ENCODE measurements at regions not wholly inside any gene's neighbourhood (a gene's known extent, or its start where the extent isn't known, plus 50 kb on each side); places are given as distances from the start of the nearest gene placed in this dataset.

DNA sequence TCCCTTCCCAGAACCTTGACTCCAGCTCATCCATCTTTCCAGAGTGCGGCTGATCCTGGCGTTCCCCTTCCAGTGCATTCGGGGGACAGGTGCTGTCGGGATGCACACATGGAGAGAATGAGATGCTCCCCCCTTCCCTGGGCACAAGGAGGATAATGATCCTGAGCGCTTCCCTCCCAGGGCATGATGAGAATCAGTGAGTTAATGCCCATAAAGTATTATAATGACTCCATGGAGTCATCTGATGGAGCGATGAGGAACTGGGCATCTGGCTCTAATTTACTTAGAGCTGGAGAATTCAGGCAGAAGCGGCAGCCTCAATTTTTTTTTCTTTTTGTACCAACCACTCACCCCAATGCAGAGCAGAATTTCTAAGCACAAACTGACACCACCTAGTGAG lies 79.6 kb upstream of the SKOR2 start:
- Mint-ChIP-seq H3K4me1 (peaks cover 11% of the 10 kb centered on the region), H3K27me3 (ENCODE audit: insufficient read depth, low read depth, poor library complexity) (peaks cover 16% of the 10 kb centered on the region), H3K4me3 (no peak overlapping the region), H3K36me3 (ENCODE audit: low read depth) (no peaks in the 10 kb centered on the region), H3K27ac (no peak overlapping the region), H3K9me3 (no peaks in the 10 kb centered on the region)
- no peaks in the 10 kb centered on the region for H3K36me3 ChIP-seq (ENCODE audit: insufficient read depth)
- no peaks in the 10 kb centered on the region for H4K20me1 ChIP-seq (replicated peaks; ENCODE audit: insufficient read depth)
- H3K4me2 ChIP-seq: no peak overlapping the region
- ATAC-seq: no peak
- no peak overlapping the region for H2AFZ ChIP-seq
- DNase-seq (ENCODE audit: low spot score): no peak
- no peaks in the 10 kb centered on the region for H3K9me2 ChIP-seq (ENCODE audit: insufficient read depth)
- no peak overlapping the region for H3K4me3 ChIP-seq
- H3K27ac ChIP-seq (ENCODE audit: low read depth): no peak overlapping the region
- H3K27me3 ChIP-seq (ENCODE audit: insufficient read depth): no peaks in the 10 kb centered on the region
- H3K4me1 ChIP-seq (ENCODE audit: insufficient read depth): peaks cover 4% of the 10 kb centered on the region
- H3F3A ChIP-seq (replicated peaks; ENCODE audit: low read depth): no peaks in the 10 kb centered on the region
- H3K79me2 ChIP-seq (replicated peaks; ENCODE audit: insufficient read depth): no peaks in the 10 kb centered on the region
- TF ChIP-seq EZH2 (IDR thresholded peaks at IDR 0.05; ENCODE audit: low read depth, unreplicated experiment) (no peak), ZNF331 (CRISPR knock-in tag; IDR thresholded peaks at IDR 0.05; ENCODE audit: low read depth) (no peak)
- TF ChIP-seq, protein P1, sequence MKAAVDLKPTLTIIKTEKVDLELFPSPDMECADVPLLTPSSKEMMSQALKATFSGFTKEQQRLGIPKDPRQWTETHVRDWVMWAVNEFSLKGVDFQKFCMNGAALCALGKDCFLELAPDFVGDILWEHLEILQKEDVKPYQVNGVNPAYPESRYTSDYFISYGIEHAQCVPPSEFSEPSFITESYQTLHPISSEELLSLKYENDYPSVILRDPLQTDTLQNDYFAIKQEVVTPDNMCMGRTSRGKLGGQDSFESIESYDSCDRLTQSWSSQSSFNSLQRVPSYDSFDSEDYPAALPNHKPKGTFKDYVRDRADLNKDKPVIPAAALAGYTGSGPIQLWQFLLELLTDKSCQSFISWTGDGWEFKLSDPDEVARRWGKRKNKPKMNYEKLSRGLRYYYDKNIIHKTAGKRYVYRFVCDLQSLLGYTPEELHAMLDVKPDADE (IDR thresholded peaks at IDR 0.05): no peak

DNA sequence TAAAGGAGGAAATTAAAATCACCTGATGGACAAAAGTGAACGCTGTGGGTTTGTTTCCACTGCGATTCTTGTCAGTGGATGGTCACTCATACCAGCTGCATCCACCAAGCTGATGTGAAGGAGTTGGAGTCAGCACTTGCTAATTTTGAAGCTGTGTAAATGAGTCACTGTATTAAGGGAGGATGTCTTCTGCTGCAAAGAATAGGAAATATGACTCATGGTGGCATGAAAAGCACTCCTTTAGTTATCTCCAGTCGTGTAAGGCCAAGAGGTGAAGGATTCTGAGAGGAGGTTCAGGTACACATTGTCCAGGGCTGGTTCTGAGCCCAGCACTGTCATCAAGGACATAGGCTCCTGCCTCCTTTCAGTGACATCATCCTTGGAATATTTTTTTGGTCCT lies 71.7 kb upstream of the SKOR2 start:
- Mint-ChIP-seq H3K27ac (no peak overlapping the region), H3K36me3 (ENCODE audit: low read depth) (no peaks in the 10 kb centered on the region), H3K4me3 (no peak overlapping the region), H3K27me3 (ENCODE audit: insufficient read depth, low read depth, poor library complexity) (peaks cover 4% of the 10 kb centered on the region), H3K4me1 (peaks cover 4% of the 10 kb centered on the region), H3K9me3 (no peaks in the 10 kb centered on the region)
- no peak overlapping the region for H3K27ac ChIP-seq (ENCODE audit: low read depth)
- DNase-seq (ENCODE audit: low spot score) (no peak), ATAC-seq (no peak)
- H3K36me3 ChIP-seq (ENCODE audit: insufficient read depth): no peaks in the 10 kb centered on the region
- H2AFZ ChIP-seq: no peak overlapping the region
- H3K79me2 ChIP-seq (replicated peaks; ENCODE audit: insufficient read depth): no peaks in the 10 kb centered on the region
- H4K20me1 ChIP-seq (replicated peaks; ENCODE audit: insufficient read depth): no peaks in the 10 kb centered on the region
- no peaks in the 10 kb centered on the region for H3F3A ChIP-seq (replicated peaks; ENCODE audit: low read depth)
- no peak overlapping the region for H3K4me3 ChIP-seq
- H3K9me2 ChIP-seq (ENCODE audit: insufficient read depth): no peaks in the 10 kb centered on the region; the same call in 1 of the 2 replicates
- no peaks in the 10 kb centered on the region for H3K27me3 ChIP-seq (ENCODE audit: insufficient read depth)
- no peak overlapping the region for H3K4me2 ChIP-seq
- H3K4me1 ChIP-seq (ENCODE audit: insufficient read depth): peaks cover under 1% of the 10 kb centered on the region
- no peak for TF ChIP-seq POLR2AphosphoS5 (IDR thresholded peaks at IDR 0.05; ENCODE audit: low read depth)
- TF ChIP-seq CREB1 (CRISPR knock-in tag; IDR thresholded peaks at IDR 0.05; ENCODE audit: low read depth): no peak
- no peak for TF ChIP-seq ZNF114 (CRISPR knock-in tag; IDR thresholded peaks at IDR 0.05)
- TF ChIP-seq, protein P2, sequence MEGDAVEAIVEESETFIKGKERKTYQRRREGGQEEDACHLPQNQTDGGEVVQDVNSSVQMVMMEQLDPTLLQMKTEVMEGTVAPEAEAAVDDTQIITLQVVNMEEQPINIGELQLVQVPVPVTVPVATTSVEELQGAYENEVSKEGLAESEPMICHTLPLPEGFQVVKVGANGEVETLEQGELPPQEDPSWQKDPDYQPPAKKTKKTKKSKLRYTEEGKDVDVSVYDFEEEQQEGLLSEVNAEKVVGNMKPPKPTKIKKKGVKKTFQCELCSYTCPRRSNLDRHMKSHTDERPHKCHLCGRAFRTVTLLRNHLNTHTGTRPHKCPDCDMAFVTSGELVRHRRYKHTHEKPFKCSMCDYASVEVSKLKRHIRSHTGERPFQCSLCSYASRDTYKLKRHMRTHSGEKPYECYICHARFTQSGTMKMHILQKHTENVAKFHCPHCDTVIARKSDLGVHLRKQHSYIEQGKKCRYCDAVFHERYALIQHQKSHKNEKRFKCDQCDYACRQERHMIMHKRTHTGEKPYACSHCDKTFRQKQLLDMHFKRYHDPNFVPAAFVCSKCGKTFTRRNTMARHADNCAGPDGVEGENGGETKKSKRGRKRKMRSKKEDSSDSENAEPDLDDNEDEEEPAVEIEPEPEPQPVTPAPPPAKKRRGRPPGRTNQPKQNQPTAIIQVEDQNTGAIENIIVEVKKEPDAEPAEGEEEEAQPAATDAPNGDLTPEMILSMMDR (conservative IDR thresholded peaks at IDR 0.05; ENCODE audit: low read depth in 2 of 2): no peak
- TF ChIP-seq, protein P3, sequence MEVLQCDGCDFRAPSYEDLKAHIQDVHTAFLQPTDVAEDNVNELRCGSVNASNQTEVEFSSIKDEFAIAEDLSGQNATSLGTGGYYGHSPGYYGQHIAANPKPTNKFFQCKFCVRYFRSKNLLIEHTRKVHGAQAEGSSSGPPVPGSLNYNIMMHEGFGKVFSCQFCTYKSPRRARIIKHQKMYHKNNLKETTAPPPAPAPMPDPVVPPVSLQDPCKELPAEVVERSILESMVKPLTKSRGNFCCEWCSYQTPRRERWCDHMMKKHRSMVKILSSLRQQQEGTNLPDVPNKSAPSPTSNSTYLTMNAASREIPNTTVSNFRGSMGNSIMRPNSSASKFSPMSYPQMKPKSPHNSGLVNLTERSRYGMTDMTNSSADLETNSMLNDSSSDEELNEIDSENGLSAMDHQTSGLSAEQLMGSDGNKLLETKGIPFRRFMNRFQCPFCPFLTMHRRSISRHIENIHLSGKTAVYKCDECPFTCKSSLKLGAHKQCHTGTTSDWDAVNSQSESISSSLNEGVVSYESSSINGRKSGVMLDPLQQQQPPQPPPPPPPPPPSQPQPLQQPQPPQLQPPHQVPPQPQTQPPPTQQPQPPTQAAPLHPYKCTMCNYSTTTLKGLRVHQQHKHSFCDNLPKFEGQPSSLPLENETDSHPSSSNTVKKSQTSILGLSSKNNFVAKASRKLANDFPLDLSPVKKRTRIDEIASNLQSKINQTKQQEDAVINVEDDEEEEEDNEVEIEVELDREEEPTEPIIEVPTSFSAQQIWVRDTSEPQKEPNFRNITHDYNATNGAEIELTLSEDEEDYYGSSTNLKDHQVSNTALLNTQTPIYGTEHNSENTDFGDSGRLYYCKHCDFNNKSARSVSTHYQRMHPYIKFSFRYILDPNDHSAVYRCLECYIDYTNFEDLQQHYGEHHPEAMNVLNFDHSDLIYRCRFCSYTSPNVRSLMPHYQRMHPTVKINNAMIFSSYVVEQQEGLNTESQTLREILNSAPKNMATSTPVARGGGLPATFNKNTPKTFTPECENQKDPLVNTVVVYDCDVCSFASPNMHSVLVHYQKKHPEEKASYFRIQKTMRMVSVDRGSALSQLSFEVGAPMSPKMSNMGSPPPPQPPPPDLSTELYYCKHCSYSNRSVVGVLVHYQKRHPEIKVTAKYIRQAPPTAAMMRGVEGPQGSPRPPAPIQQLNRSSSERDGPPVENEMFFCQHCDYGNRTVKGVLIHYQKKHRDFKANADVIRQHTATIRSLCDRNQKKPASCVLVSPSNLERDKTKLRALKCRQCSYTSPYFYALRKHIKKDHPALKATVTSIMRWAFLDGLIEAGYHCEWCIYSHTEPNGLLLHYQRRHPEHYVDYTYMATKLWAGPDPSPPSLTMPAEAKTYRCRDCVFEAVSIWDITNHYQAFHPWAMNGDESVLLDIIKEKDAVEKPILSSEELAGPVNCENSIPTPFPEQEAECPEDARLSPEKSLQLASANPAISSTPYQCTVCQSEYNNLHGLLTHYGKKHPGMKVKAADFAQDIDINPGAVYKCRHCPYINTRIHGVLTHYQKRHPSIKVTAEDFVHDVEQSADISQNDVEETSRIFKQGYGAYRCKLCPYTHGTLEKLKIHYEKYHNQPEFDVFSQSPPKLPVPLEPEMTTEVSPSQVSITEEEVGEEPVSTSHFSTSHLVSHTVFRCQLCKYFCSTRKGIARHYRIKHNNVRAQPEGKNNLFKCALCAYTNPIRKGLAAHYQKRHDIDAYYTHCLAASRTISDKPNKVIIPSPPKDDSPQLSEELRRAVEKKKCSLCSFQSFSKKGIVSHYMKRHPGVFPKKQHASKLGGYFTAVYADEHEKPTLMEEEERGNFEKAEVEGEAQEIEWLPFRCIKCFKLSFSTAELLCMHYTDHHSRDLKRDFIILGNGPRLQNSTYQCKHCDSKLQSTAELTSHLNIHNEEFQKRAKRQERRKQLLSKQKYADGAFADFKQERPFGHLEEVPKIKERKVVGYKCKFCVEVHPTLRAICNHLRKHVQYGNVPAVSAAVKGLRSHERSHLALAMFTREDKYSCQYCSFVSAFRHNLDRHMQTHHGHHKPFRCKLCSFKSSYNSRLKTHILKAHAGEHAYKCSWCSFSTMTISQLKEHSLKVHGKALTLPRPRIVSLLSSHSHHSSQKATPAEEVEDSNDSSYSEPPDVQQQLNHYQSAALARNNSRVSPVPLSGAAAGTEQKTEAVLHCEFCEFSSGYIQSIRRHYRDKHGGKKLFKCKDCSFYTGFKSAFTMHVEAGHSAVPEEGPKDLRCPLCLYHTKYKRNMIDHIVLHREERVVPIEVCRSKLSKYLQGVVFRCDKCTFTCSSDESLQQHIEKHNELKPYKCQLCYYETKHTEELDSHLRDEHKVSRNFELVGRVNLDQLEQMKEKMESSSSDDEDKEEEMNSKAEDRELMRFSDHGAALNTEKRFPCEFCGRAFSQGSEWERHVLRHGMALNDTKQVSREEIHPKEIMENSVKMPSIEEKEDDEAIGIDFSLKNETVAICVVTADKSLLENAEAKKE (CRISPR knock-in tag; IDR thresholded peaks at IDR 0.05): no peak
- TF ChIP-seq EZH2phosphoT487 (IDR thresholded peaks at IDR 0.05; ENCODE audit: unreplicated experiment): no peak
- TF ChIP-seq, protein P4, sequence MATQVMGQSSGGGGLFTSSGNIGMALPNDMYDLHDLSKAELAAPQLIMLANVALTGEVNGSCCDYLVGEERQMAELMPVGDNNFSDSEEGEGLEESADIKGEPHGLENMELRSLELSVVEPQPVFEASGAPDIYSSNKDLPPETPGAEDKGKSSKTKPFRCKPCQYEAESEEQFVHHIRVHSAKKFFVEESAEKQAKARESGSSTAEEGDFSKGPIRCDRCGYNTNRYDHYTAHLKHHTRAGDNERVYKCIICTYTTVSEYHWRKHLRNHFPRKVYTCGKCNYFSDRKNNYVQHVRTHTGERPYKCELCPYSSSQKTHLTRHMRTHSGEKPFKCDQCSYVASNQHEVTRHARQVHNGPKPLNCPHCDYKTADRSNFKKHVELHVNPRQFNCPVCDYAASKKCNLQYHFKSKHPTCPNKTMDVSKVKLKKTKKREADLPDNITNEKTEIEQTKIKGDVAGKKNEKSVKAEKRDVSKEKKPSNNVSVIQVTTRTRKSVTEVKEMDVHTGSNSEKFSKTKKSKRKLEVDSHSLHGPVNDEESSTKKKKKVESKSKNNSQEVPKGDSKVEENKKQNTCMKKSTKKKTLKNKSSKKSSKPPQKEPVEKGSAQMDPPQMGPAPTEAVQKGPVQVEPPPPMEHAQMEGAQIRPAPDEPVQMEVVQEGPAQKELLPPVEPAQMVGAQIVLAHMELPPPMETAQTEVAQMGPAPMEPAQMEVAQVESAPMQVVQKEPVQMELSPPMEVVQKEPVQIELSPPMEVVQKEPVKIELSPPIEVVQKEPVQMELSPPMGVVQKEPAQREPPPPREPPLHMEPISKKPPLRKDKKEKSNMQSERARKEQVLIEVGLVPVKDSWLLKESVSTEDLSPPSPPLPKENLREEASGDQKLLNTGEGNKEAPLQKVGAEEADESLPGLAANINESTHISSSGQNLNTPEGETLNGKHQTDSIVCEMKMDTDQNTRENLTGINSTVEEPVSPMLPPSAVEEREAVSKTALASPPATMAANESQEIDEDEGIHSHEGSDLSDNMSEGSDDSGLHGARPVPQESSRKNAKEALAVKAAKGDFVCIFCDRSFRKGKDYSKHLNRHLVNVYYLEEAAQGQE (IDR thresholded peaks at IDR 0.05; ENCODE audit: unreplicated experiment): no peak
